Right lobe of liver (tissue), 6 donors: ENCODE measurements at regions not wholly inside any gene's neighbourhood (a gene's known extent, or its start where the extent isn't known, plus 50 kb on each side); places are given as distances from the start of the nearest gene placed in this dataset.

ENCODE experiments used
- ATAC-seq, 4 donors: fragments of 200-7000 bp; cut with Tn5 transposase; one replicate each; pipeline ENCODE4 v1.9.1; 2020; ENCODE audit warnings: mild to moderate bottlenecking in 4 of 4, moderate library complexity in 4 of 4
- DNase-seq, 3 donors: peaks; one replicate each; pipeline ENCODE4 v3.0.0-alpha.2; 2020
- H3K27ac ChIP-seq, 3 donors: fragments of 200-600 bp; one replicate each; pipeline ENCODE4 v1.8.0; 2022
- H3K27me3 ChIP-seq, 2 donors: fragments of 200-600 bp; one replicate each; pipeline ENCODE4 v1.8.0; 2022
- H3K36me3 ChIP-seq, 4 donors: fragments of 200-600 bp; sonication (generic) in 1 of 4; one replicate each; pipeline versions ENCODE4 v1.5.1 to v1.8.0; 2017 to 2022; ENCODE audit warnings: control low read depth in 1 of 4
- H3K4me1 ChIP-seq, 4 donors: fragments of 200-600 bp; sonication (generic) in 1 of 4; one replicate each; pipeline versions ENCODE4 v1.5.1 to v1.8.0; 2017 to 2022; ENCODE audit warnings: control low read depth in 1 of 4
- H3K4me3 ChIP-seq, 3 donors: fragments of 200-600 bp; one replicate each; pipeline ENCODE4 v1.8.0; 2022
- H3K9me3 ChIP-seq, 4 donors: fragments of 200-600 bp; sonication (generic) in 1 of 4; one replicate each; pipeline versions ENCODE4 v1.5.1 to v1.8.0; 2017 to 2022; ENCODE audit warnings: control low read depth in 1 of 4
- POLR2A ChIP-seq: fragments of 450-650 bp; IDR thresholded peaks from one replicate; pipeline ENCODE4 v1.6.1; 2017; ENCODE audit warnings: antibody characterized with exemption, mild to moderate bottlenecking
- WGBS: methylation state at CpG from one replicate; pipeline ENCODE4 v1.1.6; 2018; ENCODE audit warnings: low coverage, low lambda C conversion rate; ENCODE audit not compliant: insufficient coverage; ENCODE audit errors: missing lambda C conversion rate; 5-methylcytosine and 5-hydroxymethylcytosine counted together
- intact Hi-C, 2 donors: fragments of 100-400 bp; cut with DNase I; formaldehyde crosslinking; loops; one replicate each; pipeline versions ENCODE4 v1.11.2 to v1.14.1; 2022
- TF ChIP-seq, protein P1 (sequence below), 4 donors: fragments of 200-600 bp in 3 of 4; fragments of 450-650 bp in 1 of 4; IDR thresholded peaks; one replicate each; pipeline versions ENCODE4 v1.5.1 to v1.8.0; 2016 to 2022; ENCODE audit warnings: antibody characterized with exemption in 4 of 4, mild to moderate bottlenecking in 2 of 4
- donor health status: DM: no; HTN: yes; CAD: no.
- donor health status: DM: no; HTN: no; CAD: no.
- donor health status: DM: no; HTN: no; CAD: no.
- donor health status: DM: no; HTN: yes; CAD: no.
- donor health status: DM: no; HTN: yes; CAD: no.

DNA sequence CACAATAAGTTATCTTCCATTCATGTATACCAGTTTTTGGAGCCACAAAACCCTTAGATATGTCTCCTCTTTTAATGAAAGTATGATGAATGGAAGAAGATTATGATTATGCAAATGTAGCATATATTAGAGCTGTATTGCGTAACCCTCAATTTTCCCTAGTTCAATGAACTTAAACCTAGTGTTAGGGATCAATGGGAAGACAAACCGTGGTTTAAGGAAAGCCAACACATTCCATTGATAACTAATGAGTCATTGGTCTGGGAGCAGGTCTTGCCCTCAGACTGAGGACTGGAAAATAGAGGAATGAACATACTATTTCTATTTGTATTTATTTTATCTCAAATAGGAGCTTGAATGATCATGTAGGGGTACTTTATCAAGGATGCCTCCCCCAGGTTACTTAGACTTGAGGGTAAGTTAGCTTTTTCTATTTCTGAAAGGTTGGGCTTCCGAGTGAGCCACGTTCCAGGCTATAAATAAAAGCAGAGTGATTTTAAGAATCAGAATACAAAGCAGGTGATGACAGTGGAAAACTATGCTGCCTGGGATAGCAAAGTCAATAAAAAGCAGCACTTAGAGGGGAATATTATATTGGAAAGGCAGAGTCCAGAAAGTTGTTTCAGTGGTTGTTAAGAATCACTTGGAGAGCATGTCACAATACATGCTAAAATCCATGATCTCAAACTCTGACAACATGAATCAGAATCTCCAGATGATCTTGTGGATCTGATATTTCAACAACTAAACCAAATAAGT, 356.0 kb downstream of the ADAM29 start:
- WGBS, result 35% methylated on average over 4 of the region's 4 CpGs
- TF ChIP-seq, protein P1, sequence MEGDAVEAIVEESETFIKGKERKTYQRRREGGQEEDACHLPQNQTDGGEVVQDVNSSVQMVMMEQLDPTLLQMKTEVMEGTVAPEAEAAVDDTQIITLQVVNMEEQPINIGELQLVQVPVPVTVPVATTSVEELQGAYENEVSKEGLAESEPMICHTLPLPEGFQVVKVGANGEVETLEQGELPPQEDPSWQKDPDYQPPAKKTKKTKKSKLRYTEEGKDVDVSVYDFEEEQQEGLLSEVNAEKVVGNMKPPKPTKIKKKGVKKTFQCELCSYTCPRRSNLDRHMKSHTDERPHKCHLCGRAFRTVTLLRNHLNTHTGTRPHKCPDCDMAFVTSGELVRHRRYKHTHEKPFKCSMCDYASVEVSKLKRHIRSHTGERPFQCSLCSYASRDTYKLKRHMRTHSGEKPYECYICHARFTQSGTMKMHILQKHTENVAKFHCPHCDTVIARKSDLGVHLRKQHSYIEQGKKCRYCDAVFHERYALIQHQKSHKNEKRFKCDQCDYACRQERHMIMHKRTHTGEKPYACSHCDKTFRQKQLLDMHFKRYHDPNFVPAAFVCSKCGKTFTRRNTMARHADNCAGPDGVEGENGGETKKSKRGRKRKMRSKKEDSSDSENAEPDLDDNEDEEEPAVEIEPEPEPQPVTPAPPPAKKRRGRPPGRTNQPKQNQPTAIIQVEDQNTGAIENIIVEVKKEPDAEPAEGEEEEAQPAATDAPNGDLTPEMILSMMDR (IDR thresholded peaks at IDR 0.05), result no peak
- no peak for TF ChIP-seq POLR2A
- H3K4me1 ChIP-seq, result no peaks in the 10 kb centered on the region
- intact Hi-C loops, result loop anchor here in 1 of 2 donors (10.0 kb wide), 1 partner anchor 221 kb away; no protein-coding TSS in a partner anchor
- no peaks in the 10 kb centered on the region for H3K27me3 ChIP-seq
- H3K27ac ChIP-seq, result no peak overlapping the region
- no peak overlapping the region for H3K4me3 ChIP-seq
- ATAC-seq (no peak), DNase-seq (no peak)
- H3K36me3 ChIP-seq, result no peaks in the 10 kb centered on the region
- no peaks in the 10 kb centered on the region for H3K9me3 ChIP-seq

GRCh38 chr4:175277816-175278215, 359.7 kb downstream of the ADAM29 start:
- DNase-seq, result no peak
- TF ChIP-seq POLR2A, result no peak
- TF ChIP-seq, protein P1 (IDR thresholded peaks at IDR 0.05), result no peak
- intact Hi-C loops, result loop anchor here in 1 of 2 donors (10.0 kb wide), 1 partner anchor 217 kb away; no protein-coding TSS in a partner anchor
- no peaks in the 10 kb centered on the region for H3K36me3 ChIP-seq
- H3K27ac ChIP-seq, result no peak overlapping the region
- no peaks in the 10 kb centered on the region for H3K9me3 ChIP-seq
- no peaks in the 10 kb centered on the region for H3K4me1 ChIP-seq
- no peak for ATAC-seq
- 46% methylated on average over 5 of the region's 7 CpGs for WGBS
- no peak overlapping the region for H3K4me3 ChIP-seq
- H3K27me3 ChIP-seq, result no peaks in the 10 kb centered on the region

GRCh38 chr4:175280153-175280552, 362.0 kb downstream of the ADAM29 start:
- Histone ChIP-seq H3K4me1 (no peaks in the 10 kb centered on the region), H3K36me3 (no peaks in the 10 kb centered on the region), H3K4me3 (no peak overlapping the region), H3K9me3 (no peaks in the 10 kb centered on the region), H3K27ac (no peak overlapping the region), H3K27me3 (no peaks in the 10 kb centered on the region)
- intact Hi-C loops, result no loop called here
- DNase-seq (no peak), ATAC-seq (no peak)
- 90% methylated on average over 2 of the region's 2 CpGs for WGBS
- TF ChIP-seq, protein P1 (IDR thresholded peaks at IDR 0.05), result no peak

GRCh38 chr4:175281894-175282293, 363.7 kb downstream of the ADAM29 start:
- no peak for ATAC-seq
- no peak for DNase-seq
- no peak overlapping the region for H3K27ac ChIP-seq
- H3K4me1 ChIP-seq, result no peaks in the 10 kb centered on the region
- H3K27me3 ChIP-seq, result no peaks in the 10 kb centered on the region
- intact Hi-C loops, result no loop called here
- no peaks in the 10 kb centered on the region for H3K9me3 ChIP-seq
- no peaks in the 10 kb centered on the region for H3K36me3 ChIP-seq
- no peak overlapping the region for H3K4me3 ChIP-seq
- 13% methylated on average over 1 of the region's 1 CpG for WGBS
- no peak for TF ChIP-seq POLR2A
- TF ChIP-seq, protein P1 (IDR thresholded peaks at IDR 0.05), result no peak
